HUES6 (cell line): ENCODE measurements at regions not wholly inside any gene's neighbourhood (a gene's known extent, or its start where the extent isn't known, plus 50 kb on each side); places are given as distances from the start of the nearest gene placed in this dataset.

ENCODE experiments used
- H3K27ac ChIP-seq: 2 replicates; pipeline ENCODE4 v1.7.0; 2013; ENCODE audit warnings: low read depth, mild to moderate bottlenecking, low read length, inconsistent platforms
- H3K27me3 ChIP-seq: 2 replicates; pipeline ENCODE4 v1.6.1; 2013; ENCODE audit warnings: low read length; ENCODE audit not compliant: control insufficient read depth, insufficient read depth
- H3K36me3 ChIP-seq: 2 replicates; pipeline ENCODE4 v1.6.1; 2013; ENCODE audit warnings: low read length; ENCODE audit not compliant: control insufficient read depth, insufficient read depth
- H3K4me1 ChIP-seq: 2 replicates; pipeline ENCODE4 v1.6.1; 2013; ENCODE audit warnings: low read length; ENCODE audit not compliant: control insufficient read depth, insufficient read depth
- H3K4me3 ChIP-seq: 2 replicates; pipeline ENCODE4 v1.5.1; 2013; ENCODE audit warnings: low read depth, low read length
- H3K9ac ChIP-seq: one replicate; pipeline ENCODE4 v1.6.1; 2013; ENCODE audit warnings: mild to moderate bottlenecking, low read length
- H3K9me3 ChIP-seq: 2 replicates; pipeline ENCODE4 v1.6.1; 2013; ENCODE audit warnings: low read depth, low read length; ENCODE audit not compliant: control insufficient read depth, insufficient read depth

- Histone ChIP-seq H3K27ac (no peak overlapping the region), H3K9me3 (no peaks in the 10 kb centered on the region), H3K27me3 (no peaks in the 10 kb centered on the region), H3K4me1 (no peaks in the 10 kb centered on the region), H3K4me3 (no peak overlapping the region), H3K9ac (no peak overlapping the region), H3K36me3 (no peaks in the 10 kb centered on the region)
Measured at GRCh38 chr14:55523321-55523720, 56.7 kb upstream of the KTN1 start.
